CD4-positive, alpha-beta T cell treated with Interleukin-15 for 4 hours (primary cell): ENCODE measurements at regions not wholly inside any gene's neighbourhood (a gene's known extent, or its start where the extent isn't known, plus 50 kb on each side); places are given as distances from the start of the nearest gene placed in this dataset.
"Not testable (repeated sequence)": the region's sequence is repeated elsewhere in the genome, so short reads cannot be mapped to it uniquely, and the experiment has no call there.

Experiments used
- DNase-seq: peaks from one replicate; pipeline ENCODE4 v3.0.0-alpha.2; 2020; ENCODE audit warnings: low spot score

DNA sequence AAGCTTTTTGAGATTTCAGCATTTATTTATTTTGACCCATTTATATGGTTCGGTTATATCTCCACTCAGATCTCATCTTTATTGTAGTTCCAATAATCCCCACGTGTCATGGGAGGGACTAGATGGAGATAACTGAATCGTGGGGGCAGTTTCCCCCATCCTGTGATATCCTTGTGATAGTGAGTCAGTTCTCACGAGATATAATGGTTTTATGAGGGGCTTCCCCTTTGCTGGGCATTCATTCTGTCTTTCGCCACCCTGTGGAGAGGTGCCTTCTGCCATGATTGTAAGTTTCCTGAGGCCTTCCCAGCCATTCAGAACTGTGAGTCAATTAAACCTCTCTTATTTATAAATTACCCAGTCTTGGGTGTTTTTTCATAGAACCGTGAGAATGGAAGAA is 96.5 kb upstream of the PCSK1 start:
- no peak for DNase-seq

- no peak for DNase-seq
These were observed 97.9 kb upstream of the PCSK1 start for GRCh38 chr5:96530901-96531300.

DNA sequence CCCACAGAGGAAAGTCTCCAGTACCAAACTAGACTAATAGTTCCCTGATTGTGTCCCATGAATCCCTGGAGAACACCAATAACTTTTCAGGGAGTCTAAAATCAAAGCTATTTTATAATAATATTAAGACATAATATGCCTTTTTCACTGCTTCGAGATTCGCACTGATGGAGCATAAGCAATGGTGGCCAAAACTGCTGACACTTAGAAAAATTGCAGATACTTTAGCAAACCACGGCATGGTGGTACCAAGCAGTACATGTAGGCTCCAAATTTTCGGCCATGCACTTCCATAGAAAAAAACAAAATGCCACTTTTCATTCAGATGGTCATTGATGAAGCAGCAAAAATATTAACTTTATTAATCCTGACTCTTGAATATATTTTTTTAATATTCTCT is 100.3 kb upstream of the PCSK1 start:
- no peak for DNase-seq

DNA sequence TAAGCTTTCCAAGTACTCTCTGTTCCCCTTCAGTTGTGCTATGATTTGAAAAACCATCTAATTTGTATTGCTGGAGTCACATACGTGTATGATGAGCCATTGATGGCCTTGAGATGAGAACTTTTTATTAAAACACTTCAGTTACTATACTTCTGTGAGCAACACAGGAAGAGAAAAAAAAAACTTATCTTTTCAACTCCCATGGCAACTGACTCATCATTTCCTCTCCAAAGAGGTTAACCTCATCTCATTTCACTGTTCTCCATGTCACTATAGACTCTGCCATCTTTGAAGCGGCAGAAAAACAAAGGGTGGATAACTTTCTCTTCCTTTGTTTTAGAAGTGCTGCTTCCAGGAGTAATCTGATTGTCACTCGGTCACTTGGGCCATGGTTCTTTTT is 104.3 kb upstream of the PCSK1 start:
- peak; percentile 59 for DNase-seq

DNA sequence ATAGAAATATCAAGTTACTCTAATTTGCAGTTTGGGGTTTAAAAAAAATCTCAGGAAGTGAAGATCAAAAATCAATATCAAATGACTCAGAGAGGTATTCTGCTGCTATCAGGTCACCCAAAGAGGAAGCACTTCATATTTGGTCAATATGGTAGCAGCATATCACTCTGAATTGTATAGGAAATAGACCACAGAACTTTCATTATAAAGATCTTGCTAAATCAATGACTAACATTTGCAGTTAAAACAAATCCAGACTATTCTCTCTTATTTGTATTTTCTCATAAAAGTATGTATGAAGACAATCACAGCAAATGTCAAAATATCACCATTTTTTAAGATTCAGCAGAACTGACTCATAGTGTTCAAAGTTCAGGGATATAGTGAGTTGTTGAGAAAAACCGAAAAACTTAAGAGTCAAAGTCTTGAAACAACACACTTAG is 105.8 kb upstream of the PCSK1 start:
- peak; percentile 43 for DNase-seq

DNA sequence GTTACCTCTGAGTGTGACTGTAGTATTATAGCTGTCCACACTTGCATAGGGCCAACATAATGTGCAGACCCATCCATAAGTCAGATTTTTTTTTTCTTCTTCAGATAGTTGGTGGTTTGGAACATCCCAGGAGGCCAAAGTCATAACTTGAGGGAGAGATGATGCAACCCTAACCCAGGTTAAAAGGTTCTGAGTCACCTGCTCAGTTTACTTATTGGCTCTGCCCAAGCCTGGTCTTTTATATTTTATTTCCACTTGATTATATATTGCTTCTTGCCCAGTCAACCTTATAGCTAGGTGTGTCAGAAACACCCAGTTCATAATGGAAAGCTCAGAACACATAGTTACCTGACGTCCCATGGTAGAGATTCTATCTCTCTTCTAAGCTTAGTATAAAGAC is 113.1 kb upstream of the PCSK1 start:
- no peak for DNase-seq

GRCh38 chr5:96547486-96547885 is 114.4 kb upstream of the PCSK1 start:
- DNase-seq, result no peak

DNA sequence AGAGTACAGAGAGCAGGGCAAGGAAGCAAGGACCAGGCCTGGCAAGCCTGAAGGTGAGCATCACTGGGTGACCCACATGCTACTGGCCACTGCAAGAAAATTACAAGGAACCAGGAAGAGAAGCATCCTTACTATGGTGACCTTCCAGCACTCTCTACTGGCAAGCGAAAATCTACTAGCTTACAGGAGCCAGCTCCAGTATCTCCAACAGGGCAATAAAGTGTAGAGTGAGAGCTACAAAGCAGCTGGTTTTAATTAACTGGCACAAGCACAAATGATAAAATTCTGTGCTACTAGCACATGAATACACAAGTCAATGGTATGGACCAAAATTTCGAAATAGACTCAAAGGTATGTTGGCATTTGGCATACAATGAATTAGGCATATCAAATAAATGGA is 113.3 kb upstream of the CAST start:
- DNase-seq, result no peak

DNA sequence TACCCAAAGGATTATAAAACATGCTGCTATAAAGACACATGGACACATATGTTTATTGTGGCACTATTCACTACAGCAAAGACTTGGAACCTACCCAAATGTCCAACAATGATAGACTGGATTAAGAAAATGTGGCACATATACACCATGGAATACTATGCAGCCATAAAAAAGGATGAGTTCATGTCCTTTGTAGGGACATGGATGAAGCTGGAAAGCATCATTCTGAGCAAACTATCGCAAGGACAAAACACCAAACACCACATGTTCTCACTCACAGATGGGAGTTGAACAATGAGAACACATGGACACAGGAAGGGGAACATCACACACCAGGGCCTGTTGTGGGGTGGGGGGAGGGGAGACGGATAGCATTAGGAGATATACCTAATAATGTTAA is 101.3 kb upstream of the CAST start:
- DNase-seq, result not testable (repeated sequence)

DNA sequence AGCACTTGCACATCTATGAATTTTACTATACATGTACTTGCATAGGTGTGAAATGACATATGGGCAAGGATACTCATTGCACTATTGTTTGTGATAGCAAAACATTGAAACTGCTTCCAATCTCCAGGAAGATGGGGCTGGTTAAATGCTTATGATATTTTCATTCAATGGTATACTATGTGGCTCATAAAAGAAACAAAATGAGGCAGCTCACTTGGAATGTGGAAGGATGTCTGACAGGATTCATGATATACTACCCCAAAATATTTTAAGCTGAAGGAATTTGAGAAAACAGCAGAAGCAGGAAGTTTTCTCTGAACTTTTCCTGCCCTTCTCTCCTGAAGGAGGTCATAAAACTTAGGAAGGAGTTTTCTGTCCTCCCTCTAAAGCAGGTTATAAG is 99.6 kb upstream of the CAST start:
- DNase-seq, result no peak

GRCh38 chr5:96563816-96564215 is 98.4 kb upstream of the CAST start:
- no peak for DNase-seq

GRCh38 chr5:96565582-96566265 is 96.5 kb upstream of the CAST start:
- DNase-seq, result no peak

- DNase-seq, result no peak
These were observed 95.2 kb upstream of the CAST start for GRCh38 chr5:96566833-96567587.

DNA sequence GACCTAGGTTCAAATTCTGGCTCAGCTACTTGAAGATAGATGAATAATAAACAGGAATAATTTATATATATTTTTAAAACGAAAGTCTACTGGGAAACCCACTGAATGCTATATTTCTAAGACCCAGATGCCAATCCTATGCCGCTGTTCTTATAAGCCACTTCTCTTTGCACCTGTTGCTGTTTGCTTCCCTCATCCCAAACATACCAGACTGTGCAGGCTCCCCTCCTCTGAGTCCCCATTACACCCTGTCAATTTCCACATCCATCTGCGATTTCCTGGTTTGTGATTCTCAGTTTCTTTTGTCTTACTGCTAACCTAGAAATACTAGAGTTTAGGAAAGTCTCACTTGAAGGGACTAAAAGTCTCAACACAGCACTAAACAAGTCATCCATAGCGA is 92.8 kb upstream of the CAST start:
- no peak for DNase-seq

DNA sequence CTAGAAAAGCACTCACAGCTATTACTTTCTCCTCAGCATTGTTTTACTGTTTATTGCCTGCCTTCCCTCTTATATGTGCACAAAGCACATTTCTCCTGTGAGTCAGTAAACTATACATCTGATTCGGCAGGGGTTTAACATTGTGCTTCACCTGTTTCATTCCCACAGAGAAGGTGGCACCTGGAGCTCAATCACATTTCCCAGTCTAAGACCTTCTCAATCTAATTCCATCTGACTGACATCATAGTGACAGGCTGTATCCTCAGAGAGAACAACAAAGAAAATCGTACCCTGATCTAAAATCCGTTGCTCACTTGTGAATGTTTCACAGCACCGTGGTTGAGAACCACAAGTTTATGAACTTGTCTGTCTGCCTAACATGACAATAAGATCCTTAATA is 92.4 kb upstream of the CAST start:
- DNase-seq, result no peak

GRCh38 chr5:96572864-96573512 is 89.2 kb upstream of the CAST start:
- no peak for DNase-seq

- DNase-seq, result no peak
These were observed 88.7 kb upstream of the CAST start for GRCh38 chr5:96573513-96573894.

DNA sequence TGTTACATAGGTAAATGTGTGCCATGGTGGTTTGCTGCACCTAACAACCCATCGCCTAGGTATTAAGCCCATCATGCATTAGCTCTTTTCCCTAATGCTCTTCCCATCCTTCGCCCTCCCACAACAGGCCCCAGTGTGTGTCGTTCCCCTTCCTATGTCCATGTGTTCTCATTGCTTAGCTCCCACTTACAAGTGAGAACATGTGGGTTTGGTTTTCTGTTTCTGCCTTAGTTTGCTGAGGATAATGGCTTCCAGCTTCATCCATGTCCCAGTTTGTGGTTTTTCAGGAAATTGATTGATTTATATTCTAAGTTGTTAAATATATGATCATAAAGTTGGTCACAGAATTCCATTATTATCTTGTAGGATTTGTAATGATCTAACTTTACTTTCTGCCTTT is 85.3 kb upstream of the CAST start:
- DNase-seq, result no peak

DNA sequence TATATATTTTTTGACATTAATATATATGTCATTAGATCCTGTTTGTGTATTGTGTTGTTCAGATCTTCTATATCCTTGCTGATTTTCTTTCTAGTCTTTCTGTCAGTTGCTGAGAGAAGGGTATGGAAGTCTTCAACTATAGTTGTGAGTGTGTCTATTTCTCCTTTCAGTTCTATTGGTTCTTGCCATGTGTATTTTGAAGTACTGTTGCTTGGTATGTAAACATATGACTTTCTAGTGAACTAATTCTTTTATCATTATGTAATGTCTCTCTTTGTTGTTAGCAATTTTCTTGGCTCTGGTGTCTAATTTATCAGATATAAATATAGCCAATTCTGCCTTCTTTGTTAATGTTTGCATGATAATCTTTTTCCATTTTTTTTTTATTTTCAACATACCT is 84.3 kb upstream of the CAST start:
- DNase-seq, result no peak

GRCh38 chr5:96579711-96580110 is 82.5 kb upstream of the CAST start:
- DNase-seq, result no peak

GRCh38 chr5:96582343-96582742 is 79.8 kb upstream of the CAST start:
- DNase-seq, result no peak

DNA sequence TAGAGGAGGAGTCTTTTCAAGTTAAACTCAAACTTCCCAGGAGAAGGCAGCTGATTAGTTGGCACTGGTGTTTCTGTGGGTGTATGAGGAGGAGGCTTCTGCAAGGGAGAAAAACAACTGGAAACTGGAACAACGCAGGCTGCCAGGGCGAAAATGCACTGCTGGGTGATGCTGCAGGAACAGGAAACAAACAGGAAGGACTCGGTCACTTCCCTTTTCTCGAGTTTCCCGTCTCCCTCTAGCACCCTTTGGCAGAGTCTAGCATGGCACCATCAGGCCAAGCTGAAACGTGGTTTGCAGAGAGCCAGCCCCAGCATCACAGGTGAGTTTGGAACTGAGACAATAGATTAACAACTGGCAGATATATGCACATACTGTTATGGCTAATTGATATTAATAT is 77.5 kb upstream of the CAST start:
- no peak for DNase-seq

GRCh38 chr5:96588539-96588938 is 73.6 kb upstream of the CAST start:
- no peak for DNase-seq
